GM10248 (cell line): ENCODE measurements at regions not wholly inside any gene's neighbourhood (a gene's known extent, or its start where the extent isn't known, plus 50 kb on each side); places are given as distances from the start of the nearest gene placed in this dataset.

Source experiments
- CTCF ChIA-PET: fragments of 300-600 bp; sonication (Branson Sonifier 250); formaldehyde crosslinking; extraction: SDS; loops from one replicate; lab custom pipeline; 2021; ENCODE audit warnings: antibody characterized with exemption; lab: Yijun Ruan, JAX
- POLR2A ChIA-PET: fragments of 350-650 bp; sonication (Branson Sonifier 250); formaldehyde crosslinking; extraction: SDS; loops from one replicate; lab custom pipeline; 2020; ENCODE audit warnings: antibody characterized with exemption; lab: Yijun Ruan, JAX
- DNase-seq: peaks from one replicate; pipeline ENCODE4 v3.0.0; 2012; ENCODE audit errors: extremely low spot score
- TF ChIP-seq, protein P1 (sequence below): IDR thresholded peaks from 2 replicates; pipeline ENCODE4 v1.5.1; 2012; ENCODE audit warnings: mild to moderate bottlenecking, low read depth; ENCODE audit errors: extremely low read depth, missing control alignments, control extremely low read depth

DNA sequence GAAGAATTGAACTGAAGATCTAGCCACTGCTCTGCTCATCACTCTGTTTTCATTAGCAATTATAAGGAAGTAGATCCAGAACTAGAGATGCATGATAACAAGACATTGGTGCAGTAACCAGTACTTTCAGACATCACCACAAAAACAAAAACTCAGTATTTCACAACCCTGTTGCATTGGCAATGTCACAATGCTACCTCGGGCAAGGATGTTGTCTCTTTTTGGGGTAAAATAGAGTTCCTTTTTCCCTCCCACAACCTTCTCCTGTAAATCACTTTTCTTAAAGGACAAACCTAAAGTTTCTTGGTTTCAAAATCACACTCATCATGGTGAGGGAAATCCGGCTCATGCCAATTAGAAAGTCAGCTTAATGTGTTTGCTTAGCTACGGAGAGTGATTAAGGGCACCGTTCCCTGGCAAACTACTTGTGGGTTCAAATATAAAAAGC is 420.1 kb upstream of the MEF2C start:
- TF ChIP-seq, protein P1, sequence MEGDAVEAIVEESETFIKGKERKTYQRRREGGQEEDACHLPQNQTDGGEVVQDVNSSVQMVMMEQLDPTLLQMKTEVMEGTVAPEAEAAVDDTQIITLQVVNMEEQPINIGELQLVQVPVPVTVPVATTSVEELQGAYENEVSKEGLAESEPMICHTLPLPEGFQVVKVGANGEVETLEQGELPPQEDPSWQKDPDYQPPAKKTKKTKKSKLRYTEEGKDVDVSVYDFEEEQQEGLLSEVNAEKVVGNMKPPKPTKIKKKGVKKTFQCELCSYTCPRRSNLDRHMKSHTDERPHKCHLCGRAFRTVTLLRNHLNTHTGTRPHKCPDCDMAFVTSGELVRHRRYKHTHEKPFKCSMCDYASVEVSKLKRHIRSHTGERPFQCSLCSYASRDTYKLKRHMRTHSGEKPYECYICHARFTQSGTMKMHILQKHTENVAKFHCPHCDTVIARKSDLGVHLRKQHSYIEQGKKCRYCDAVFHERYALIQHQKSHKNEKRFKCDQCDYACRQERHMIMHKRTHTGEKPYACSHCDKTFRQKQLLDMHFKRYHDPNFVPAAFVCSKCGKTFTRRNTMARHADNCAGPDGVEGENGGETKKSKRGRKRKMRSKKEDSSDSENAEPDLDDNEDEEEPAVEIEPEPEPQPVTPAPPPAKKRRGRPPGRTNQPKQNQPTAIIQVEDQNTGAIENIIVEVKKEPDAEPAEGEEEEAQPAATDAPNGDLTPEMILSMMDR: no peak
- POLR2A ChIA-PET: interaction anchor here (0.6 to 1.5 kb wide), 2 partner anchors 11 to 414 kb away, joined by 4 to 7 read pairs; no protein-coding TSS in a partner anchor
- CTCF ChIA-PET: interaction anchor here (1.4 to 5.4 kb wide), 5 partner anchors 11 to 427 kb away, joined by 4 to 25 read pairs (median 4); no protein-coding TSS in a partner anchor
- no peak for DNase-seq

DNA sequence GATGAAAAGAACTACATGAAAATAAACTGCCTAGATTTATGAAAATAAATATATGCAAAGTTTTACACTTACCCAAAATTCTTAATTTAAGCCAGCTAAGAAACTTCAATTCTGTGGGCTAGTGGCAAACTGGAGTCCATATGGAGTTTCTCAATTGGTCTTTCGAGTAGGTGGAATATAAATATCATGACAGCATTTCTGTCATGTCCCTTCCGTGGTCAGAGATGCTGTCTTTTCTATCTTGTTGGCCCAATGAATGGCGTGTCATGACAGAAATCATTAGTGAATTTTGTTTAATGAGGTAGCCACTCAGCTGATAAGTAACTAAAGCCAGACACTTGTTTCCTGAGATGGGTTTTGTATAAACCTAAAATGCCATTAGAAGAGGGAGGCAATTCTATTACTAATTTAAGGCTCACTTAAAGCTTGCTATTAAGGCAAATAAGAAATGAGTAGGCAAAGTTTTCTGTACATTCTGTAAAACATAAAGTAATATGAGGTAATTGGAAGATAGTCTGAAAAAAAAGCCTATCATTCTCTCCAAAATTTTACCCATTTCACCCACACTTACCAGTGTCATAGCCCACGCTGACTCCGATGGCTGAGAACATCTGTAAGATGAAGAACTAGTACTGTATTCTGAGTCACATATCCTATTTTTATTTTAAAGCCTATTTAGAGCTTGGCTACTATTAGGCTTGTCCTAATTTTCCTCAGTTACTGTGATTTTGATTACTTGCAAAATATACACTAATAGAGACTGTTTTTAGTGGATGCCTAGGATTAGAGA is 419.3 kb upstream of the MEF2C start:
- ChIA-PET CTCF (interaction anchor here (0.7 to 5.4 kb wide), 9 partner anchors 11 to 572 kb away, joined by 3 to 25 read pairs (median 4); no protein-coding TSS in a partner anchor), POLR2A (interaction anchor here (0.6 to 1.5 kb wide), 4 partner anchors 12 to 413 kb away, joined by 3 to 7 read pairs (median 5); no protein-coding TSS in a partner anchor)
- no peak for DNase-seq
- TF ChIP-seq, protein P1: no peak

DNA sequence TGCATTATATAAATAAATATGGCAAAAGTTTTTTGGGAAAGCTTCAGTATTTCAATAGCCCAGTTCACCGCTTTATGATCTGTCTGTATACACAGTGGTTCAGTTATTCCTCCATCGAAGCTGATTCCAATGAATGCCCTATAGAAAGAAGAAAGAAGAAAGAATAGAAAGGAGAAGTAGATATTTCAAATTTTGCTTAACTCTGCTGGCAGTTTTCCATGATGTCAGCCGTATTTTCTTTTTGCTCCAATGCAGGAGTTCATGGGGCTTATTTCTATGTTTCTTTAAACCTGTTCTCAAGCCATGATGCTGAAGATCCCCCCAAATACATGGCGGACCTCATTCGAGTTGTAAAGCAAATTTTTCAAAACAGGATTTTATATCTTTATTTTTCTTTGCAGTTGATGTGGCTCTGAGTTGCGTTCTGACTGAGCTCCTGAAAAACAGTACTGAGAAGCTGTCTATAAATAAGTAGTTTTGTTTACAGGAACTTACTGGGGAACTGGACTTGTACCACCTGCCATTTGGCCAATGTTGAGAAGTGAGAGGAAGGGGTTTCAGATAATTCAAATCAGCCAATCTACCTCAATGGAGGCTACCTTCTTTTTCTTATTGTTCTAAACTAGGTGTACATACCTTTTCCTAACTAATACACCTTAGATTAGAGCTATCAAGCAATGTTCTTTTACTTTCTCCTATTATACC is 418.5 kb upstream of the MEF2C start:
- ChIA-PET POLR2A (interaction anchor here (1.1 to 1.2 kb wide), 2 partner anchors 42 to 52 kb away, joined by 3 to 6 read pairs; no protein-coding TSS in a partner anchor), CTCF (interaction anchor here (0.7 to 5.4 kb wide), 7 partner anchors 12 to 571 kb away, joined by 3 to 25 read pairs (median 4); no protein-coding TSS in a partner anchor)

DNA sequence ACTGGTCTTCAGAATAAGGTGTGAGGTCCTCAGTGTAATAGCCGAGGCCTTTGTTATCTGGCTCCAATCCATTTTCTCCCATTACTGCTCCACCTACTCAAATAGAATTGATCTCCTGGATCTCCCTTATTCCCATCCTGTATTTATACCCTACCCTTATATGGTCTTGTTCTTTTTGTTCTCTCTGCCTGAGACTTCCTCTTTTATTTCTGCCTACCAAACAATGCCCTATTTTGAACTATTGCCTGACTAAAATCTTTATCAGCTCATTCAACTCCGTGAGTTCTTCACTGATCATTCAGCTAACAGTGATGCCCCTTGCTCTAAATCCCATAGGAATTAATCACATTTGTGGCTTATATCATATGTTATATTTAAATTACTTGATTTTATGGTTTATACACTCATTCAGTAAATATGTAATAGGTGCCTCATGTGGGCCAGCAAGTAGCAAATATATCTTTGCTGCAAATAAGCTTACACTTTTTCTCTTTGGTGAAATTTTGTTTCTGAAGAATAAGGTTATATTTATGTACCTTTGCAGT is 417.5 kb upstream of the MEF2C start:
- ChIA-PET POLR2A (no interaction called here), CTCF (interaction anchor here (1.2 to 5.4 kb wide), 3 partner anchors 14 to 33 kb away, joined by 3 to 25 read pairs (median 8); no protein-coding TSS in a partner anchor)
- TF ChIP-seq, protein P1: no peak
- no peak for DNase-seq

More for the DNA sequence above, 418.5 kb upstream of the MEF2C start:
- TF ChIP-seq, protein P1: no peak
- no peak for DNase-seq

DNA sequence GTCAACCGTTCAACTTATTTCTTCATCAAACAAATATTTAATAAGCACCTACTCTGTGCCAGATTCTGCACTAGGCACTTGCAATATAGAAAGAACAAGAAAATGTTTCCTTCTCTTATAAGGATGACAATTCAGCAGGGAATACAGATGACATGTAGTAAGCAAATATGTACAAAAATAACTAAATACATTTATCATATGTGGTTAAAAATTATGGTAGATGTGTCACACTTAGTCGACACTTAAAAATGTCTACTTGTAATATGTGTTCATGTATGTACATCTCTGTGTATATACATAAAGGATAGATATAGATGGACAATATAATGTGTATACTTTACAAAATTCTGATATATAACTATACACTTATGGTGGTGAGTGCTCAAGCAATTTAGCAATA is 417.0 kb upstream of the MEF2C start:
- TF ChIP-seq, protein P1: no peak
- DNase-seq: no peak
- POLR2A ChIA-PET: no interaction called here
- CTCF ChIA-PET: interaction anchor here (1.2 kb wide), 1 partner anchor 33 kb away, joined by 3 read pairs; no protein-coding TSS in a partner anchor
